WTC11 (cell line): ENCODE measurements at regions not wholly inside any gene's neighbourhood (a gene's known extent, or its start where the extent isn't known, plus 50 kb on each side); places are given as distances from the start of the nearest gene placed in this dataset.

Experiments used
- ATAC-seq: fragments of 200-7000 bp; cut with Tn5 transposase; 2 replicates; pipeline ENCODE4 v1.10.0; 2021; ENCODE audit warnings: mild to moderate bottlenecking, moderate library complexity
- CTCF ChIA-PET: fragments of 300-600 bp; sonication (Branson Sonifier 250); formaldehyde crosslinking; loops from one replicate; lab custom pipeline; 2021; ENCODE audit warnings: antibody characterized with exemption; lab: Charles Lee
- POLR2A ChIA-PET: fragments of 350-600 bp; sonication (Branson Sonifier 250); formaldehyde crosslinking; loops from one replicate; lab custom pipeline; 2021; ENCODE audit warnings: antibody characterized with exemption; lab: Charles Lee
- DNase-seq: peaks from one replicate; pipeline ENCODE4 v3.0.0; 2021; ENCODE audit warnings: low spot score
- H3K27ac Mint-ChIP-seq: 2 replicates; pipeline ENCODE4 v1.8.0; 2021; ENCODE audit warnings: mixed read lengths
- H3K27me3 Mint-ChIP-seq: 2 replicates; pipeline ENCODE4 v1.8.0; 2021; ENCODE audit warnings: low read depth, mild to moderate bottlenecking, moderate library complexity, mixed read lengths
- H3K36me3 Mint-ChIP-seq: 2 replicates; pipeline ENCODE4 v1.8.0; 2021; ENCODE audit warnings: mixed read lengths
- H3K4me1 Mint-ChIP-seq: 2 replicates; pipeline ENCODE4 v1.8.0; 2022; ENCODE audit warnings: mixed read lengths
- H3K4me3 Mint-ChIP-seq: 2 replicates; pipeline ENCODE4 v1.8.0; 2021; ENCODE audit warnings: mild to moderate bottlenecking, moderate library complexity, mixed read lengths
- H3K9me3 Mint-ChIP-seq: 2 replicates; pipeline ENCODE4 v1.8.0; 2021; ENCODE audit warnings: mixed read lengths
- AR ChIP-seq: fragments of 250-450 bp; sonication (Bioruptor Pico); IDR thresholded peaks from 2 replicates; pipeline ENCODE4 v1.9.0; 2021; ENCODE audit warnings: mild to moderate bottlenecking
- CDX4 ChIP-seq: fragments of 250-450 bp; sonication (Bioruptor Pico); IDR thresholded peaks from 2 replicates; pipeline ENCODE4 v1.9.0; 2021; ENCODE audit warnings: moderate library complexity, mild to moderate bottlenecking, inconsistent platforms, borderline replicate concordance
- CREM ChIP-seq: sonication (generic); formaldehyde crosslinking; IDR thresholded peaks from 2 replicates; pipeline ENCODE4 v1.8.1; 2022; ENCODE audit warnings: mild to moderate bottlenecking, missing genetic modification reagents, moderate library complexity
- ESRRA ChIP-seq: sonication (generic); formaldehyde crosslinking; IDR thresholded peaks from 2 replicates; pipeline ENCODE4 v1.8.1; 2022; ENCODE audit warnings: mild to moderate bottlenecking, missing genetic modification reagents, borderline replicate concordance
- FOXP1 ChIP-seq: sonication (generic); formaldehyde crosslinking; IDR thresholded peaks from 2 replicates; pipeline ENCODE4 v1.8.0; 2022; ENCODE audit warnings: missing genetic modification reagents, mild to moderate bottlenecking, moderate library complexity, borderline replicate concordance
- GABPB1 ChIP-seq: sonication (generic); formaldehyde crosslinking; IDR thresholded peaks from 2 replicates; pipeline ENCODE4 v1.8.1; 2023; ENCODE audit warnings: mild to moderate bottlenecking, missing genetic modification reagents
- JAZF1 ChIP-seq: fragments of 250-450 bp; sonication (Bioruptor Pico); IDR thresholded peaks from 2 replicates; pipeline ENCODE4 v1.9.0; 2021; ENCODE audit warnings: moderate library complexity, mild to moderate bottlenecking, inconsistent platforms
- MLX ChIP-seq: sonication (generic); formaldehyde crosslinking; IDR thresholded peaks from 2 replicates; pipeline ENCODE4 v1.8.1; 2023; ENCODE audit warnings: mild to moderate bottlenecking, missing genetic modification reagents, moderate library complexity
- NFE2L1 ChIP-seq: sonication (generic); formaldehyde crosslinking; IDR thresholded peaks from 2 replicates; pipeline ENCODE4 v1.8.1; 2023; ENCODE audit warnings: missing genetic modification reagents
- SMAD4 ChIP-seq: sonication (generic); formaldehyde crosslinking; IDR thresholded peaks from 2 replicates; pipeline ENCODE4 v1.8.0; 2022; ENCODE audit warnings: mild to moderate bottlenecking, missing genetic modification reagents
- SOX15 ChIP-seq: fragments of 250-450 bp; sonication (Bioruptor Pico); IDR thresholded peaks from 2 replicates; pipeline ENCODE4 v1.9.0; 2021; ENCODE audit warnings: mild to moderate bottlenecking
- TCF7 ChIP-seq: sonication (generic); formaldehyde crosslinking; IDR thresholded peaks from 2 replicates; pipeline ENCODE4 v1.8.0; 2022; ENCODE audit warnings: mild to moderate bottlenecking, low read depth, missing genetic modification reagents, moderate library complexity
- ZBTB21 ChIP-seq: sonication (generic); formaldehyde crosslinking; IDR thresholded peaks from 2 replicates; pipeline ENCODE4 v1.8.1; 2023; ENCODE audit warnings: mild to moderate bottlenecking, missing genetic modification reagents, borderline replicate concordance
- ZNF263 ChIP-seq: sonication (generic); formaldehyde crosslinking; IDR thresholded peaks from 2 replicates; pipeline ENCODE4 v1.8.1; 2022; ENCODE audit warnings: low read depth, mild to moderate bottlenecking, moderate library complexity, missing genetic modification reagents
- ZNF317 ChIP-seq: sonication (generic); formaldehyde crosslinking; IDR thresholded peaks from 2 replicates; pipeline ENCODE4 v1.8.1; 2023; ENCODE audit warnings: low read depth, mild to moderate bottlenecking, moderate library complexity, missing genetic modification reagents, borderline replicate concordance
- ZNF416 ChIP-seq: fragments of 250-450 bp; sonication (Bioruptor Pico); IDR thresholded peaks from 2 replicates; pipeline ENCODE4 v1.9.0; 2021; ENCODE audit warnings: mild to moderate bottlenecking, inconsistent platforms
- ZNF532 ChIP-seq: fragments of 250-450 bp; sonication (Bioruptor Pico); IDR thresholded peaks from 2 replicates; pipeline ENCODE4 v1.9.0; 2021; ENCODE audit warnings: mild to moderate bottlenecking, borderline replicate concordance

- TF ChIP-seq AR (CRISPR knock-in tag) = no peak
Observed at GRCh38 chr6:139712830-139713229, 338.4 kb upstream of the CITED2 start (continued).

- TF ChIP-seq GABPB1 (CRISPR knock-in tag) = no peak
- TF ChIP-seq CDX4 (CRISPR knock-in tag) = no peak
- no peak for TF ChIP-seq JAZF1
- TF ChIP-seq ZBTB21 (CRISPR knock-in tag) = no peak
- TF ChIP-seq NFE2L1 (CRISPR knock-in tag) = no peak
- no peak for TF ChIP-seq ZNF416 (CRISPR knock-in tag)
- TF ChIP-seq MLX (CRISPR knock-in tag) = no peak
- no peak for TF ChIP-seq SMAD4 (CRISPR knock-in tag)
- TF ChIP-seq AR (CRISPR knock-in tag) = no peak
- TF ChIP-seq ZNF263 (CRISPR knock-in tag) = no peak
- no peak for TF ChIP-seq SOX15 (CRISPR knock-in tag)
- no peak for TF ChIP-seq ZNF532 (CRISPR knock-in tag)
- no peak for TF ChIP-seq CREM (CRISPR knock-in tag)
- no peak for TF ChIP-seq ESRRA (CRISPR knock-in tag)
- TF ChIP-seq ZNF317 (CRISPR knock-in tag) = no peak
- TF ChIP-seq FOXP1 = no peak
- TF ChIP-seq TCF7 = no peak
- peaks cover 10% of the 10 kb centered on the region for H3K4me1 Mint-ChIP-seq
- H3K9me3 Mint-ChIP-seq = no peaks in the 10 kb centered on the region
- no peak overlapping the region for H3K27ac Mint-ChIP-seq
- DNase-seq (no peak), ATAC-seq (no peak)
- no peaks in the 10 kb centered on the region for H3K27me3 Mint-ChIP-seq
- no peaks in the 10 kb centered on the region for H3K36me3 Mint-ChIP-seq
- no peak overlapping the region for H3K4me3 Mint-ChIP-seq
- ChIA-PET CTCF (no interaction called here), POLR2A (interaction anchor here (0.6 kb wide), 1 partner anchor 169 kb away, joined by 3 read pairs; no protein-coding TSS in a partner anchor)
Observed at GRCh38 chr6:139711804-139712585, 337.5 kb upstream of the CITED2 start.
